HCT116 (cell line): ENCODE measurements at regions not wholly inside any gene's neighbourhood (a gene's known extent, or its start where the extent isn't known, plus 50 kb on each side); places are given as distances from the start of the nearest gene placed in this dataset.

Experiments
- ATAC-seq: fragments of 200-7000 bp; cut with Tn5 transposase; 2 replicates; pipeline ENCODE4 v1.9.1; 2020; ENCODE audit warnings: mild to moderate bottlenecking, moderate library complexity
- BruUV-seq: library from RNA; stranded (reverse); fragments of 400-500 nt; replicated peaks from 2 replicates; lab custom pipeline; 2021; lab: Mats Ljungman, UMichigan
- CTCF ChIA-PET: fragments of 300-600 bp; sonication (Branson Sonifier 250); formaldehyde crosslinking; loops from one replicate; lab custom pipeline; 2021; ENCODE audit warnings: antibody characterized with exemption; lab: Charles Lee
- POLR2A ChIA-PET: fragments of 300-600, 350-600 bp; sonication (Branson Sonifier 250); formaldehyde crosslinking; loops from one replicate; lab custom pipeline; 2021; ENCODE audit warnings: antibody characterized with exemption; lab: Charles Lee
- RAD21 ChIA-PET, 2 experiments: fragments of 300-600 bp; sonication (Branson Sonifier 250); formaldehyde crosslinking; loops; one replicate each; lab custom pipeline; 2023; ENCODE audit warnings: low total read pairs in 2 of 2; ENCODE audit not compliant: uncharacterized antibody in 2 of 2, unreplicated experiment in 2 of 2, low non-redundant PET in 1 of 2; lab: Charles Lee
- DNase-seq: peaks from one replicate; pipeline ENCODE4 v3.0.0-alpha.2; 2010; ENCODE audit warnings: low read depth, low spot score
- H2AFZ ChIP-seq: fragments of 200-600 bp; shearing (Covaris generic), sonication (generic); 2 replicates; pipeline ENCODE4 v1.6.1; 2017; ENCODE audit warnings: low read depth, mixed run types, mixed read lengths, antibody characterized with exemption, low read length; ENCODE audit not compliant: poor library complexity, severe bottlenecking
- H3K27ac ChIP-seq: 2 replicates; pipeline ENCODE4 v1.5.1; 2012; ENCODE audit warnings: low read depth, low read length
- H3K27me3 ChIP-seq: fragments of 200-600 bp; sonication (generic); 2 replicates; pipeline ENCODE4 v1.6.1; 2016; ENCODE audit warnings: mixed run types, low read length, mixed read lengths; ENCODE audit not compliant: insufficient read depth
- H3K36me3 ChIP-seq, 2 experiments: fragments of 200-500 bp in 1 of 2; fragments of 200-600 bp in 1 of 2; sonication (Bioruptor generic) in 1 of 2; sonication (generic) in 1 of 2; 2 replicates each; pipeline versions ENCODE4 v1.5.1 to v1.6.1; 2014 to 2016; ENCODE audit warnings: low read length in 2 of 2, inconsistent platforms in 1 of 2, mixed read lengths in 1 of 2, mixed run types in 1 of 2; ENCODE audit not compliant: insufficient read depth in 2 of 2, control insufficient read depth in 1 of 2
- H3K4me1 ChIP-seq, 2 experiments: fragments of 200-600 bp in 1 of 2; sonication (generic) in 1 of 2; 2 replicates each; pipeline versions ENCODE4 v1.5.1 to v1.6.1; 2012 to 2017; ENCODE audit warnings: low read length in 2 of 2, inconsistent platforms in 1 of 2, mild to moderate bottlenecking in 1 of 2, mixed read lengths in 1 of 2, mixed run types in 1 of 2, moderate library complexity in 1 of 2; ENCODE audit not compliant: insufficient read depth in 2 of 2, control insufficient read depth in 1 of 2
- H3K4me2 ChIP-seq: fragments of 200-600 bp; sonication (generic); 2 replicates; pipeline ENCODE4 v1.6.1; 2017; ENCODE audit warnings: mixed run types, low read length, mixed read lengths
- H3K4me3 ChIP-seq, 2 experiments: fragments of 200-600 bp in 1 of 2; sonication (generic) in 1 of 2; replicated peaks in 1 of 2; 2 replicates each; pipeline ENCODE4 v1.5.1; 2011 to 2016; ENCODE audit warnings: low read length in 2 of 2, control low read depth in 1 of 2, low read depth in 1 of 2, mild to moderate bottlenecking in 1 of 2, mixed read lengths in 1 of 2, mixed run types in 1 of 2
- H3K79me2 ChIP-seq: fragments of 200-600 bp; sonication (generic); 2 replicates; pipeline ENCODE4 v1.6.1; 2017; ENCODE audit warnings: mild to moderate bottlenecking, mixed run types, low read length, moderate library complexity, mixed read lengths; ENCODE audit not compliant: insufficient read depth
- H3K9ac ChIP-seq: fragments of 200-600 bp; sonication (generic); 2 replicates; pipeline ENCODE4 v1.6.1; 2016; ENCODE audit warnings: low read length, mixed read lengths
- H3K9me2 ChIP-seq: fragments of 200-600 bp; sonication (generic), shearing (Covaris generic); 2 replicates; pipeline ENCODE4 v1.6.1; 2017; ENCODE audit warnings: mixed run types, mild to moderate bottlenecking, moderate library complexity; ENCODE audit not compliant: insufficient read depth
- H3K9me3 ChIP-seq, 2 experiments: fragments of 200-500 bp in 1 of 2; fragments of 200-600 bp in 1 of 2; sonication (Bioruptor generic) in 1 of 2; sonication (generic) in 1 of 2; 2 replicates each; pipeline ENCODE4 v1.6.1; 2014 to 2017; ENCODE audit warnings: low read length in 2 of 2, mixed read lengths in 2 of 2, inconsistent platforms in 1 of 2, low read depth in 1 of 2, mild to moderate bottlenecking in 1 of 2, mixed run types in 1 of 2, moderate library complexity in 1 of 2; ENCODE audit not compliant: control insufficient read depth in 1 of 2, insufficient read depth in 1 of 2
- H4K20me1 ChIP-seq: fragments of 200-600 bp; sonication (generic), shearing (Covaris generic); 2 replicates; pipeline ENCODE4 v1.6.1; 2017; ENCODE audit warnings: mixed run types, mild to moderate bottlenecking, moderate library complexity; ENCODE audit not compliant: insufficient read depth
- CEBPB ChIP-seq: IDR thresholded peaks from 2 replicates; pipeline ENCODE4 v1.6.1; 2012; ENCODE audit warnings: low read depth
- JUND ChIP-seq: IDR thresholded peaks from 2 replicates; pipeline ENCODE4 v1.6.1; 2012
- POLR2AphosphoS5 ChIP-seq: IDR thresholded peaks from 2 replicates; pipeline ENCODE4 v1.6.1; 2011; ENCODE audit warnings: mild to moderate bottlenecking, low read depth, low read length, moderate library complexity
- RAD21 ChIP-seq: IDR thresholded peaks from 2 replicates; pipeline ENCODE4 v1.6.1; 2012; ENCODE audit warnings: low read depth, mild to moderate bottlenecking
- SIN3A ChIP-seq: IDR thresholded peaks from 2 replicates; pipeline ENCODE4 v1.6.1; 2012; ENCODE audit warnings: low read depth
- SRF ChIP-seq: IDR thresholded peaks from 2 replicates; pipeline ENCODE4 v1.6.1; 2012; ENCODE audit warnings: low read depth
- TCF7L2 ChIP-seq: IDR thresholded peaks from 2 replicates; pipeline ENCODE4 v1.7.0; 2011; ENCODE audit warnings: borderline replicate concordance, inconsistent platforms; ENCODE audit not compliant: insufficient read depth, insufficient read length; ENCODE audit errors: extremely low read depth
- YY1 ChIP-seq: IDR thresholded peaks from 2 replicates; pipeline ENCODE4 v1.6.1; 2011; ENCODE audit warnings: low read length, low read depth, moderate library complexity, mild to moderate bottlenecking; ENCODE audit not compliant: insufficient replicate concordance; ENCODE audit errors: extremely low read depth
- ZNF274 ChIP-seq: fragments of 200-500 bp; sonication (Bioruptor generic); IDR thresholded peaks from 2 replicates; pipeline ENCODE4 v1.6.1; 2014; ENCODE audit warnings: mild to moderate bottlenecking, low read depth, low read length, inconsistent platforms
- intact Hi-C: fragments of 100-400 bp; cut with micrococcal nuclease; formaldehyde crosslinking; loops from 2 replicates; pipeline ENCODE4 v1.10.0; 2022
- TF ChIP-seq, protein P1 (sequence below): IDR thresholded peaks from 2 replicates; pipeline ENCODE4 v1.6.1; 2012
- TF ChIP-seq, protein P2 (sequence below): IDR thresholded peaks from 2 replicates; pipeline ENCODE4 v1.6.1; 2011; ENCODE audit warnings: mild to moderate bottlenecking, low read length, moderate library complexity; ENCODE audit not compliant: insufficient replicate concordance; ENCODE audit errors: extremely low read depth
- TF ChIP-seq, protein P3 (sequence below): IDR thresholded peaks from 2 replicates; pipeline ENCODE4 v1.6.1; 2012; ENCODE audit warnings: low read depth

DNA sequence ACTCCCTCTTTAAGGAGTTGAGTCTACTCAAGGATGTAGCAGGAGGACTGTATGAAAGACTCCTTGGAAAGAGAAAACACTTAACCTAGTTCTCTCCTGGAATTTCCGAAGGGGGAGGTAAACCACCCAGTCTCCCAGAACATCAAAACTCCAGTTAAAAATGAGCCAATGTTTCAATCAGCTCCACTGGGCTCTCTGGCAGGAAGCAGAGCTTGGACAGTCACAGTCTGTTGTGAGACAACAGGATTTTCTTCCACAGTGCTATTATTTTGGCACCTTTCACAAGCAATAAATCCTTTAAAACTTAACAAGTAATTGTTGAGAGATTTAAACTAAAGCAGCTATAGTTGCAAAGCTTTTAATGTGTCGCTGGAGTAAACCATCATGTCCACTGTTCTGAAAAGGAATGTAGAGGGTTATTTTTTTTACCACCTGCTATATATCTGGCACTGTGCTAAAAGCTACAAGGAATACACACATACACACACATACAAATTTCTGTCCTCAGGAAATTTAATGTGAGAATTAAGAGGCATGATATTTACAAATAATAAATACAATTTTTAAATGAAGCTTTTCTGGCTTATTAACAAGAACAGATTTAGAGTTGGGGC lies 229.2 kb upstream of the INTU start:
- Histone ChIP-seq H3K79me2 (no peaks in the 10 kb centered on the region), H3K4me3 (no peak overlapping the region), H3K9me3 (no peaks in the 10 kb centered on the region), H3K36me3 (no peaks in the 10 kb centered on the region), H3K27ac (no peak overlapping the region), H3K27me3 (no peaks in the 10 kb centered on the region), H3K4me1 (no peaks in the 10 kb centered on the region; a peak in 1 of 4 replicates), H3K4me2 (no peak overlapping the region), H4K20me1 (no peaks in the 10 kb centered on the region), H3K9ac (no peak overlapping the region)
- ChIA-PET RAD21 (no interaction called here), POLR2A (no interaction called here), CTCF (no interaction called here)
- intact Hi-C loops, result no loop called here
- no peak for ATAC-seq
- no peak for DNase-seq
- no TSS peak for BruUV-seq
- TF ChIP-seq, protein P1, sequence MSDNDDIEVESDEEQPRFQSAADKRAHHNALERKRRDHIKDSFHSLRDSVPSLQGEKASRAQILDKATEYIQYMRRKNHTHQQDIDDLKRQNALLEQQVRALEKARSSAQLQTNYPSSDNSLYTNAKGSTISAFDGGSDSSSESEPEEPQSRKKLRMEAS, result no peak
- TF ChIP-seq, protein P2, sequence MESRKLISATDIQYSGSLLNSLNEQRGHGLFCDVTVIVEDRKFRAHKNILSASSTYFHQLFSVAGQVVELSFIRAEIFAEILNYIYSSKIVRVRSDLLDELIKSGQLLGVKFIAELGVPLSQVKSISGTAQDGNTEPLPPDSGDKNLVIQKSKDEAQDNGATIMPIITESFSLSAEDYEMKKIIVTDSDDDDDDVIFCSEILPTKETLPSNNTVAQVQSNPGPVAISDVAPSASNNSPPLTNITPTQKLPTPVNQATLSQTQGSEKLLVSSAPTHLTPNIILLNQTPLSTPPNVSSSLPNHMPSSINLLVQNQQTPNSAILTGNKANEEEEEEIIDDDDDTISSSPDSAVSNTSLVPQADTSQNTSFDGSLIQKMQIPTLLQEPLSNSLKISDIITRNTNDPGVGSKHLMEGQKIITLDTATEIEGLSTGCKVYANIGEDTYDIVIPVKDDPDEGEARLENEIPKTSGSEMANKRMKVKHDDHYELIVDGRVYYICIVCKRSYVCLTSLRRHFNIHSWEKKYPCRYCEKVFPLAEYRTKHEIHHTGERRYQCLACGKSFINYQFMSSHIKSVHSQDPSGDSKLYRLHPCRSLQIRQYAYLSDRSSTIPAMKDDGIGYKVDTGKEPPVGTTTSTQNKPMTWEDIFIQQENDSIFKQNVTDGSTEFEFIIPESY, result no peak
- no peak for TF ChIP-seq CEBPB
- no peak for TF ChIP-seq SIN3A
- no peak for TF ChIP-seq RAD21
- no peak for TF ChIP-seq TCF7L2
- TF ChIP-seq YY1, result no peak
- TF ChIP-seq SRF, result no peak
- no peak for TF ChIP-seq JUND
- TF ChIP-seq, protein P3, sequence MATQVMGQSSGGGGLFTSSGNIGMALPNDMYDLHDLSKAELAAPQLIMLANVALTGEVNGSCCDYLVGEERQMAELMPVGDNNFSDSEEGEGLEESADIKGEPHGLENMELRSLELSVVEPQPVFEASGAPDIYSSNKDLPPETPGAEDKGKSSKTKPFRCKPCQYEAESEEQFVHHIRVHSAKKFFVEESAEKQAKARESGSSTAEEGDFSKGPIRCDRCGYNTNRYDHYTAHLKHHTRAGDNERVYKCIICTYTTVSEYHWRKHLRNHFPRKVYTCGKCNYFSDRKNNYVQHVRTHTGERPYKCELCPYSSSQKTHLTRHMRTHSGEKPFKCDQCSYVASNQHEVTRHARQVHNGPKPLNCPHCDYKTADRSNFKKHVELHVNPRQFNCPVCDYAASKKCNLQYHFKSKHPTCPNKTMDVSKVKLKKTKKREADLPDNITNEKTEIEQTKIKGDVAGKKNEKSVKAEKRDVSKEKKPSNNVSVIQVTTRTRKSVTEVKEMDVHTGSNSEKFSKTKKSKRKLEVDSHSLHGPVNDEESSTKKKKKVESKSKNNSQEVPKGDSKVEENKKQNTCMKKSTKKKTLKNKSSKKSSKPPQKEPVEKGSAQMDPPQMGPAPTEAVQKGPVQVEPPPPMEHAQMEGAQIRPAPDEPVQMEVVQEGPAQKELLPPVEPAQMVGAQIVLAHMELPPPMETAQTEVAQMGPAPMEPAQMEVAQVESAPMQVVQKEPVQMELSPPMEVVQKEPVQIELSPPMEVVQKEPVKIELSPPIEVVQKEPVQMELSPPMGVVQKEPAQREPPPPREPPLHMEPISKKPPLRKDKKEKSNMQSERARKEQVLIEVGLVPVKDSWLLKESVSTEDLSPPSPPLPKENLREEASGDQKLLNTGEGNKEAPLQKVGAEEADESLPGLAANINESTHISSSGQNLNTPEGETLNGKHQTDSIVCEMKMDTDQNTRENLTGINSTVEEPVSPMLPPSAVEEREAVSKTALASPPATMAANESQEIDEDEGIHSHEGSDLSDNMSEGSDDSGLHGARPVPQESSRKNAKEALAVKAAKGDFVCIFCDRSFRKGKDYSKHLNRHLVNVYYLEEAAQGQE, result no peak
- no peak for TF ChIP-seq POLR2AphosphoS5
- no peak for TF ChIP-seq ZNF274
- TF ChIP-seq, all 23 proteins: peak for 0
- no peak overlapping the region for H2AFZ ChIP-seq
- no peaks in the 10 kb centered on the region for H3K9me2 ChIP-seq
